Endothelial cell of umbilical vein (primary cell): ENCODE measurements at regions not wholly inside any gene's neighbourhood (a gene's known extent, or its start where the extent isn't known, plus 50 kb on each side); places are given as distances from the start of the nearest gene placed in this dataset.

Experiments
- BruUV-seq: library from RNA; stranded (reverse); fragments of 400-500 nt; replicated peaks from 2 replicates; lab custom pipeline; 2021; lab: Mats Ljungman, UMichigan
- CTCF ChIA-PET: fragments of 300-600, 350-600 bp; sonication (Branson Sonifier 250); formaldehyde crosslinking; loops from one replicate; lab custom pipeline; 2021; ENCODE audit warnings: antibody characterized with exemption, inconsistent platforms; lab: Charles Lee
- POLR2A ChIA-PET: fragments of 300-600, 350-600 bp; sonication (Branson Sonifier 250); formaldehyde crosslinking; loops from one replicate; lab custom pipeline; 2021; ENCODE audit warnings: antibody characterized with exemption, inconsistent platforms; lab: Charles Lee
- DNase-seq: peaks from one replicate; pipeline ENCODE4 v3.0.0-alpha.2; 2011; ENCODE audit warnings: low read depth, low spot score
- FAIRE-seq: peaks from 2 replicates; lab custom pipeline; 2011; peaks lifted over from hg19 to GRCh38; lab: Jason Lieb, UNC
- H2AFZ ChIP-seq: 2 replicates; pipeline ENCODE4 v1.6.0; 2012; ENCODE audit warnings: low read depth, low read length, control low read depth, inconsistent platforms
- H3K27ac ChIP-seq: 2 replicates; pipeline ENCODE4 v1.5.1; 2011; ENCODE audit warnings: low read depth, mild to moderate bottlenecking, control low read depth, low read length, moderate library complexity; ENCODE audit not compliant: insufficient read depth
- H3K27me3 ChIP-seq, 2 experiments: 2 replicates each; pipeline versions ENCODE4 v1.6.0 to v1.6.1; 2011; ENCODE audit warnings: low read length in 2 of 2, mixed read lengths in 1 of 2; ENCODE audit not compliant: control insufficient read depth in 2 of 2, insufficient read depth in 2 of 2
- H3K36me3 ChIP-seq, 2 experiments: 2 replicates in 1 of 2; 3 replicates in 1 of 2; pipeline ENCODE4 v1.5.1; 2011; ENCODE audit warnings: low read length in 2 of 2, mild to moderate bottlenecking in 1 of 2, moderate library complexity in 1 of 2; ENCODE audit not compliant: control insufficient read depth in 2 of 2, insufficient read depth in 2 of 2; ENCODE audit errors: extremely low read depth in 1 of 2
- H3K4me1 ChIP-seq: 3 replicates; pipeline ENCODE4 v1.5.1; 2011; ENCODE audit warnings: mild to moderate bottlenecking, low read length; ENCODE audit not compliant: control insufficient read depth, insufficient read depth; ENCODE audit errors: extremely low read depth
- H3K4me2 ChIP-seq: 2 replicates; pipeline ENCODE4 v1.6.1; 2011; ENCODE audit warnings: low read length, control low read depth, mixed read lengths; ENCODE audit not compliant: insufficient read depth
- H3K4me3 ChIP-seq, 3 experiments: fragments of 200-600 bp in 1 of 3; sonication (generic), shearing (Covaris generic) in 1 of 3; replicated peaks in 1 of 3; 2 replicates each; pipeline ENCODE4 v1.5.1; 2011 to 2016; ENCODE audit warnings: control low read depth in 3 of 3, low read length in 3 of 3, mild to moderate bottlenecking in 2 of 3, inconsistent platforms in 1 of 3, low read depth in 1 of 3, moderate library complexity in 1 of 3; ENCODE audit not compliant: insufficient read depth in 1 of 3
- H3K79me2 ChIP-seq: 2 replicates; pipeline ENCODE4 v1.6.0; 2012; ENCODE audit warnings: low read length, inconsistent platforms; ENCODE audit not compliant: control insufficient read depth, insufficient read depth
- H3K9ac ChIP-seq: replicated peaks from 2 replicates; pipeline ENCODE3; 2011; ENCODE audit warnings: low read length, control low read depth; ENCODE audit not compliant: insufficient read depth; ENCODE audit errors: extremely low read depth
- H3K9me1 ChIP-seq: replicated peaks from 3 replicates; pipeline ENCODE4 v1.6.0; 2011; ENCODE audit warnings: mild to moderate bottlenecking, low read length; ENCODE audit not compliant: control insufficient read depth, insufficient read depth; ENCODE audit errors: extremely low read depth
- H3K9me3 ChIP-seq: replicated peaks from 2 replicates; pipeline ENCODE4 v1.5.1; 2012; ENCODE audit warnings: low read length, inconsistent platforms; ENCODE audit not compliant: control insufficient read depth, insufficient read depth
- H4K20me1 ChIP-seq: replicated peaks from 2 replicates; pipeline ENCODE3; 2011; ENCODE audit warnings: mild to moderate bottlenecking, low read length; ENCODE audit not compliant: control insufficient read depth, insufficient read depth; ENCODE audit errors: extremely low read depth
- EZH2 ChIP-seq: IDR thresholded peaks from 2 replicates; pipeline ENCODE4 v1.6.1; 2012; ENCODE audit warnings: borderline replicate concordance, low read depth, mild to moderate bottlenecking, moderate library complexity, low read length, inconsistent platforms; ENCODE audit not compliant: severe bottlenecking
- FOS ChIP-seq: IDR thresholded peaks from 2 replicates; pipeline ENCODE4 v1.6.1; 2011; ENCODE audit warnings: mild to moderate bottlenecking, low read length, moderate library complexity, borderline replicate concordance; ENCODE audit not compliant: insufficient read depth
- GATA2 ChIP-seq: IDR thresholded peaks from 2 replicates; pipeline ENCODE4 v1.7.0; 2011; ENCODE audit warnings: low read depth, mild to moderate bottlenecking, moderate library complexity, mixed read lengths, low read length; ENCODE audit not compliant: insufficient read length, insufficient read depth
- JUN ChIP-seq: IDR thresholded peaks from 2 replicates; pipeline ENCODE4 v1.6.1; 2011; ENCODE audit warnings: borderline replicate concordance, low read depth; ENCODE audit not compliant: insufficient read length, insufficient read depth
- MYC ChIP-seq: IDR thresholded peaks from one replicate; pipeline ENCODE4 v1.6.1; 2011; ENCODE audit warnings: mild to moderate bottlenecking, low read depth, low read length
- POLR2A ChIP-seq: IDR thresholded peaks from 2 replicates; pipeline ENCODE4 v1.6.1; 2012; ENCODE audit warnings: low read depth, mild to moderate bottlenecking, control low read depth, low read length
- POLR2AphosphoS5 ChIP-seq: IDR thresholded peaks from 2 replicates; pipeline ENCODE4 v1.6.1; 2012; ENCODE audit warnings: low read depth, mild to moderate bottlenecking, control low read depth, low read length, moderate library complexity; ENCODE audit not compliant: insufficient read depth
- dilution Hi-C: fragments of 300-500 bp; cut with MboI; formaldehyde crosslinking; loops from one replicate; pipeline ENCODE4 v1.15.0; 2019; ENCODE audit warnings: low sequenced_read_pairs; ENCODE audit not compliant: extremely low pct_ligation_motif_present
- intact Hi-C: fragments of 100-400 bp; cut with micrococcal nuclease; formaldehyde crosslinking; loops from one replicate; pipeline ENCODE4 v1.10.0; 2022
- TF ChIP-seq, protein P1 (sequence below), 2 donors: IDR thresholded peaks; 1 replicate in 1 of 2; 2 replicates in 1 of 2; pipeline ENCODE4 v1.5.1; 2011; ENCODE audit warnings: low read length in 2 of 2, mild to moderate bottlenecking in 2 of 2, moderate library complexity in 2 of 2, control low read depth in 1 of 2, inconsistent platforms in 1 of 2, low read depth in 1 of 2; ENCODE audit not compliant: insufficient read depth in 1 of 2; ENCODE audit errors: extremely low read depth in 1 of 2
- TF ChIP-seq, protein P2 (sequence below): IDR thresholded peaks from 2 replicates; pipeline ENCODE4 v1.6.1; 2011; ENCODE audit not compliant: insufficient read depth, insufficient read length

- Histone ChIP-seq H3K79me2 (no peaks in the 10 kb centered on the region), H4K20me1 (no peaks in the 10 kb centered on the region), H3K4me1 (no peaks in the 10 kb centered on the region), H3K36me3 (no peaks in the 10 kb centered on the region), H3K9me3 (no peaks in the 10 kb centered on the region), H3K9ac (no peak overlapping the region), H2AFZ (no peak overlapping the region), H3K4me2 (no peak overlapping the region), H3K9me1 (no peaks in the 10 kb centered on the region), H3K4me3 (no peak overlapping the region), H3K27me3 (no peaks in the 10 kb centered on the region), H3K27ac (no peak overlapping the region)
- dilution Hi-C loops (no loop called here), intact Hi-C loops (no loop called here)
- FAIRE-seq (no peak), DNase-seq (no peak)
- POLR2A ChIA-PET = no interaction called here
- no peak for TF ChIP-seq POLR2AphosphoS5
- TF ChIP-seq GATA2 = no peak
- no peak for TF ChIP-seq MYC
- no peak for TF ChIP-seq POLR2A
- TF ChIP-seq JUN = no peak
- TF ChIP-seq, protein P1, sequence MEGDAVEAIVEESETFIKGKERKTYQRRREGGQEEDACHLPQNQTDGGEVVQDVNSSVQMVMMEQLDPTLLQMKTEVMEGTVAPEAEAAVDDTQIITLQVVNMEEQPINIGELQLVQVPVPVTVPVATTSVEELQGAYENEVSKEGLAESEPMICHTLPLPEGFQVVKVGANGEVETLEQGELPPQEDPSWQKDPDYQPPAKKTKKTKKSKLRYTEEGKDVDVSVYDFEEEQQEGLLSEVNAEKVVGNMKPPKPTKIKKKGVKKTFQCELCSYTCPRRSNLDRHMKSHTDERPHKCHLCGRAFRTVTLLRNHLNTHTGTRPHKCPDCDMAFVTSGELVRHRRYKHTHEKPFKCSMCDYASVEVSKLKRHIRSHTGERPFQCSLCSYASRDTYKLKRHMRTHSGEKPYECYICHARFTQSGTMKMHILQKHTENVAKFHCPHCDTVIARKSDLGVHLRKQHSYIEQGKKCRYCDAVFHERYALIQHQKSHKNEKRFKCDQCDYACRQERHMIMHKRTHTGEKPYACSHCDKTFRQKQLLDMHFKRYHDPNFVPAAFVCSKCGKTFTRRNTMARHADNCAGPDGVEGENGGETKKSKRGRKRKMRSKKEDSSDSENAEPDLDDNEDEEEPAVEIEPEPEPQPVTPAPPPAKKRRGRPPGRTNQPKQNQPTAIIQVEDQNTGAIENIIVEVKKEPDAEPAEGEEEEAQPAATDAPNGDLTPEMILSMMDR (IDR thresholded peaks at IDR 0.05; ENCODE audit: extremely low read depth in 1 of 2, insufficient read depth in 1 of 2, low read depth in 1 of 2, low read length in 2 of 2) = no peak
- no peak for TF ChIP-seq FOS
- no peak for TF ChIP-seq EZH2
- TF ChIP-seq, protein P2, sequence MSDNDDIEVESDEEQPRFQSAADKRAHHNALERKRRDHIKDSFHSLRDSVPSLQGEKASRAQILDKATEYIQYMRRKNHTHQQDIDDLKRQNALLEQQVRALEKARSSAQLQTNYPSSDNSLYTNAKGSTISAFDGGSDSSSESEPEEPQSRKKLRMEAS = no peak
- BruUV-seq = no TSS peak
- CTCF ChIA-PET = no interaction called here
Measured at GRCh38 chr3:194854206-194854605, 168.5 kb downstream of the FAM43A start.
